Smooth muscle cell (in vitro differentiated cells): ENCODE measurements at regions not wholly inside any gene's neighbourhood (a gene's known extent, or its start where the extent isn't known, plus 50 kb on each side); places are given as distances from the start of the nearest gene placed in this dataset.

Experiments
- DNase-seq: peaks from one replicate; lab custom pipeline; 2025; ENCODE audit not compliant: unreplicated experiment; lab: John Stamatoyannopoulos, UW
- H2AFZ ChIP-seq: fragments of 200-600 bp; sonication (generic); 2 replicates; pipeline ENCODE4 v1.6.0; 2016; ENCODE audit warnings: antibody characterized with exemption, low read depth, mild to moderate bottlenecking
- H3F3A ChIP-seq: fragments of 200-600 bp; sonication (generic); 2 replicates; pipeline ENCODE4 v1.6.0; 2017; ENCODE audit warnings: antibody characterized with exemption, low read depth
- H3K27ac ChIP-seq: fragments of 200-600 bp; sonication (generic); 2 replicates; pipeline ENCODE4 v1.5.1; 2016; ENCODE audit warnings: low read depth, mild to moderate bottlenecking
- H3K27me3 ChIP-seq: fragments of 200-600 bp; sonication (generic); 2 replicates; pipeline ENCODE4 v1.6.1; 2016; ENCODE audit warnings: low read depth, mild to moderate bottlenecking
- H3K36me3 ChIP-seq: fragments of 200-600 bp; sonication (generic); 2 replicates; pipeline ENCODE4 v1.5.1; 2016; ENCODE audit warnings: low read depth
- H3K4me1 ChIP-seq: fragments of 200-600 bp; sonication (generic); 2 replicates; pipeline ENCODE4 v1.5.1; 2016; ENCODE audit warnings: low read depth
- H3K4me2 ChIP-seq: fragments of 200-600 bp; sonication (generic); 2 replicates; pipeline ENCODE4 v1.6.0; 2016; ENCODE audit warnings: mild to moderate bottlenecking
- H3K4me3 ChIP-seq: fragments of 200-600 bp; sonication (generic); 2 replicates; pipeline ENCODE4 v1.5.1; 2016; ENCODE audit warnings: mild to moderate bottlenecking
- H3K79me2 ChIP-seq: fragments of 200-600 bp; sonication (generic); 2 replicates; pipeline ENCODE4 v1.6.0; 2016; ENCODE audit warnings: low read depth, mild to moderate bottlenecking
- H3K9ac ChIP-seq: fragments of 200-600 bp; sonication (generic); 2 replicates; pipeline ENCODE4 v1.6.0; 2016; ENCODE audit warnings: low read depth
- H3K9me3 ChIP-seq: fragments of 200-600 bp; sonication (generic); replicated peaks from 2 replicates; pipeline ENCODE4 v1.5.1; 2016; ENCODE audit warnings: low read depth
- H4K20me1 ChIP-seq: fragments of 200-600 bp; sonication (generic); 2 replicates; pipeline ENCODE4 v1.6.0; 2016; ENCODE audit warnings: low read depth
- WGBS: methylation state at CpG from one replicate; pipeline ENCODE4 v1.1.7; 2016; ENCODE audit warnings: low lambda C conversion rate; 5-methylcytosine and 5-hydroxymethylcytosine counted together
- TF ChIP-seq, protein P1 (sequence below): fragments of 200-600 bp; sonication (generic); IDR thresholded peaks from 2 replicates; pipeline ENCODE4 v1.5.1; 2017; ENCODE audit warnings: borderline replicate concordance, mild to moderate bottlenecking, antibody characterized with exemption; ENCODE audit not compliant: insufficient read depth, poor library complexity, severe bottlenecking

- Histone ChIP-seq H3K4me2 (no peak overlapping the region), H3K4me3 (no peak overlapping the region), H3K36me3 (no peaks in the 10 kb centered on the region), H4K20me1 (no peaks in the 10 kb centered on the region), H3F3A (no peaks in the 10 kb centered on the region), H3K4me1 (peaks cover 10% of the 10 kb centered on the region), H3K79me2 (no peaks in the 10 kb centered on the region), H3K27me3 (no peaks in the 10 kb centered on the region), H3K9me3 (no peaks in the 10 kb centered on the region), H3K9ac (no peak overlapping the region), H2AFZ (no peak overlapping the region), H3K27ac (no peak overlapping the region)
- TF ChIP-seq, protein P1, sequence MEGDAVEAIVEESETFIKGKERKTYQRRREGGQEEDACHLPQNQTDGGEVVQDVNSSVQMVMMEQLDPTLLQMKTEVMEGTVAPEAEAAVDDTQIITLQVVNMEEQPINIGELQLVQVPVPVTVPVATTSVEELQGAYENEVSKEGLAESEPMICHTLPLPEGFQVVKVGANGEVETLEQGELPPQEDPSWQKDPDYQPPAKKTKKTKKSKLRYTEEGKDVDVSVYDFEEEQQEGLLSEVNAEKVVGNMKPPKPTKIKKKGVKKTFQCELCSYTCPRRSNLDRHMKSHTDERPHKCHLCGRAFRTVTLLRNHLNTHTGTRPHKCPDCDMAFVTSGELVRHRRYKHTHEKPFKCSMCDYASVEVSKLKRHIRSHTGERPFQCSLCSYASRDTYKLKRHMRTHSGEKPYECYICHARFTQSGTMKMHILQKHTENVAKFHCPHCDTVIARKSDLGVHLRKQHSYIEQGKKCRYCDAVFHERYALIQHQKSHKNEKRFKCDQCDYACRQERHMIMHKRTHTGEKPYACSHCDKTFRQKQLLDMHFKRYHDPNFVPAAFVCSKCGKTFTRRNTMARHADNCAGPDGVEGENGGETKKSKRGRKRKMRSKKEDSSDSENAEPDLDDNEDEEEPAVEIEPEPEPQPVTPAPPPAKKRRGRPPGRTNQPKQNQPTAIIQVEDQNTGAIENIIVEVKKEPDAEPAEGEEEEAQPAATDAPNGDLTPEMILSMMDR = no peak
- no peak for DNase-seq
- 98% methylated on average over 6 of the region's 6 CpGs for WGBS
Observed at GRCh38 chr6:108766886-108767285, 81.3 kb upstream of the ARMC2 start.

GRCh38 chr6:108767418-108768165 lies 80.6 kb upstream of the ARMC2 start:
- Histone ChIP-seq H3K9ac (no peak overlapping the region), H3K9me3 (no peaks in the 10 kb centered on the region), H3K4me1 (peaks cover 10% of the 10 kb centered on the region), H3K36me3 (no peaks in the 10 kb centered on the region), H3K4me2 (no peak overlapping the region), H4K20me1 (no peaks in the 10 kb centered on the region), H3K27me3 (no peaks in the 10 kb centered on the region), H3K27ac (no peak overlapping the region), H3K79me2 (no peaks in the 10 kb centered on the region), H3F3A (no peaks in the 10 kb centered on the region), H2AFZ (no peak overlapping the region), H3K4me3 (no peak overlapping the region)
- no peak for DNase-seq
- TF ChIP-seq, protein P1 = no peak
- 72% methylated on average over 7 of the region's 7 CpGs for WGBS

- no peaks in the 10 kb centered on the region for H3K79me2 ChIP-seq
- TF ChIP-seq, protein P1 = no peak
- H2AFZ ChIP-seq = no peak overlapping the region
- H4K20me1 ChIP-seq = no peaks in the 10 kb centered on the region
- no peak for DNase-seq
- H3K4me1 ChIP-seq = peaks cover 10% of the 10 kb centered on the region
- H3F3A ChIP-seq = no peaks in the 10 kb centered on the region
- 70% methylated on average over 1 of the region's 1 CpG for WGBS
- no peaks in the 10 kb centered on the region for H3K9me3 ChIP-seq
- H3K27ac ChIP-seq = no peak overlapping the region
- H3K36me3 ChIP-seq = no peaks in the 10 kb centered on the region
- no peaks in the 10 kb centered on the region for H3K27me3 ChIP-seq
- H3K4me2 ChIP-seq = no peak overlapping the region
- H3K4me3 ChIP-seq = no peak overlapping the region
- H3K9ac ChIP-seq = no peak overlapping the region
Observed at GRCh38 chr6:108768166-108768555, 80.1 kb upstream of the ARMC2 start.

- TF ChIP-seq, protein P1 = no peak
- Histone ChIP-seq H3K9ac (no peak overlapping the region), H3K27me3 (no peaks in the 10 kb centered on the region), H3K36me3 (no peaks in the 10 kb centered on the region), H3K4me2 (no peak overlapping the region), H2AFZ (no peak overlapping the region), H3K4me1 (peaks cover 10% of the 10 kb centered on the region), H3K27ac (no peak overlapping the region), H3K9me3 (no peaks in the 10 kb centered on the region), H4K20me1 (no peaks in the 10 kb centered on the region), H3K4me3 (no peak overlapping the region), H3F3A (no peaks in the 10 kb centered on the region), H3K79me2 (no peaks in the 10 kb centered on the region)
- no peak for DNase-seq
- 95% methylated on average over 10 of the region's 10 CpGs for WGBS
Observed at GRCh38 chr6:108768792-108769524, 79.3 kb upstream of the ARMC2 start.
